ENCODE measurements at regions not wholly inside any gene's neighbourhood (a gene's known extent, or its start where the extent isn't known, plus 50 kb on each side); places are given as distances from the start of the nearest gene placed in this dataset.

DNA sequence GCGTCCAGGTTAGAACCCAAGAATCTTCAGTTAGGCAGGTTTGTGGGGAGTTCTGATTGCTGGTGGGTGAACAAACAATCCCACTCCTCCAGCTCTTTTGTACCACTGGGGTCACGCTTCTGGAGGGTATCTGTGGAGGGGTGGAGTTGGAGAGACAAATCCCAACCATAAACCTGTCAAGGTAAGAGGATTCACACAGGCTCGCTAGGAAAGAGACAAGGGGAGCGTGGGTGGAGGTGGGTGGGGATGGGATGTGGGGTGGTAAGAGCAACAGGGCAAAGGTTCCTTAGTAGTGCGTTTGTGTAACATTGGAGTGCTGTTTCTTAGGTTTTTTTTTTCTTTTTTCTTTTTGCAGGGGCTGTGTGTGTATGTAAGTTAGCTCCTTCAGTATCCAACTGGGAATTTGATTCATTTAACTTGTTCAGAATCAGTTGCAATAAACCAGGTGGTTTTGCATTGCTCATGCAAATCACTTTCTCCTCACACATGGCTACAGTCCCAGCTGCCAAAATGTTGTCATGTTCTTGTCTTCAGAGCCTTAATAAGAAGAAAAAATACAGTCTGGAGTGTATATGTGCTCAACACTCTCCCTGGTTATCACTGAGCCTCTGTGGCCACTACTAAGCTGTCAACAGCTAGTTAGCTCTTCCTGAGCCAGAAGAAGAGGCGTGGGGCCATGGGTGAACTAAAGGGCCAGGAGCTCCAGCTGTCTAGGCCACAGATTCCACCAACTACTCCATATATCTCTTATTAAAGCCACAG, 164.0 kb upstream of the RAD23B start (continued):
- TF ChIP-seq SP1 (IDR thresholded peaks at IDR 0.05; ENCODE audit: low read depth, low read length) = no peak
- TF ChIP-seq, protein P1, sequence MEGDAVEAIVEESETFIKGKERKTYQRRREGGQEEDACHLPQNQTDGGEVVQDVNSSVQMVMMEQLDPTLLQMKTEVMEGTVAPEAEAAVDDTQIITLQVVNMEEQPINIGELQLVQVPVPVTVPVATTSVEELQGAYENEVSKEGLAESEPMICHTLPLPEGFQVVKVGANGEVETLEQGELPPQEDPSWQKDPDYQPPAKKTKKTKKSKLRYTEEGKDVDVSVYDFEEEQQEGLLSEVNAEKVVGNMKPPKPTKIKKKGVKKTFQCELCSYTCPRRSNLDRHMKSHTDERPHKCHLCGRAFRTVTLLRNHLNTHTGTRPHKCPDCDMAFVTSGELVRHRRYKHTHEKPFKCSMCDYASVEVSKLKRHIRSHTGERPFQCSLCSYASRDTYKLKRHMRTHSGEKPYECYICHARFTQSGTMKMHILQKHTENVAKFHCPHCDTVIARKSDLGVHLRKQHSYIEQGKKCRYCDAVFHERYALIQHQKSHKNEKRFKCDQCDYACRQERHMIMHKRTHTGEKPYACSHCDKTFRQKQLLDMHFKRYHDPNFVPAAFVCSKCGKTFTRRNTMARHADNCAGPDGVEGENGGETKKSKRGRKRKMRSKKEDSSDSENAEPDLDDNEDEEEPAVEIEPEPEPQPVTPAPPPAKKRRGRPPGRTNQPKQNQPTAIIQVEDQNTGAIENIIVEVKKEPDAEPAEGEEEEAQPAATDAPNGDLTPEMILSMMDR (IDR thresholded peaks at IDR 0.05; ENCODE audit: control extremely low read depth in 1 of 3, insufficient read depth in 1 of 3, low read depth in 1 of 3, low read length in 3 of 3) = no peak
- TF ChIP-seq, protein P2, sequence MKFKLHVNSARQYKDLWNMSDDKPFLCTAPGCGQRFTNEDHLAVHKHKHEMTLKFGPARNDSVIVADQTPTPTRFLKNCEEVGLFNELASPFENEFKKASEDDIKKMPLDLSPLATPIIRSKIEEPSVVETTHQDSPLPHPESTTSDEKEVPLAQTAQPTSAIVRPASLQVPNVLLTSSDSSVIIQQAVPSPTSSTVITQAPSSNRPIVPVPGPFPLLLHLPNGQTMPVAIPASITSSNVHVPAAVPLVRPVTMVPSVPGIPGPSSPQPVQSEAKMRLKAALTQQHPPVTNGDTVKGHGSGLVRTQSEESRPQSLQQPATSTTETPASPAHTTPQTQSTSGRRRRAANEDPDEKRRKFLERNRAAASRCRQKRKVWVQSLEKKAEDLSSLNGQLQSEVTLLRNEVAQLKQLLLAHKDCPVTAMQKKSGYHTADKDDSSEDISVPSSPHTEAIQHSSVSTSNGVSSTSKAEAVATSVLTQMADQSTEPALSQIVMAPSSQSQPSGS (IDR thresholded peaks at IDR 0.05; ENCODE audit: low read length) = no peak
- no peak for TF ChIP-seq EZH2 (IDR thresholded peaks at IDR 0.05; ENCODE audit: low read depth, low read length, severe bottlenecking)
- no peak for TF ChIP-seq SAP30 (IDR thresholded peaks at IDR 0.05; ENCODE audit: insufficient read depth, insufficient replicate concordance, low read length)
